ENCODE measurements at regions not wholly inside any gene's neighbourhood (a gene's known extent, or its start where the extent isn't known, plus 50 kb on each side); places are given as distances from the start of the nearest gene placed in this dataset.
A peak's percentile ranks its signal among the peaks of the same experiment; 100 is the strongest.
"Not testable (repeated sequence)": the region's sequence is repeated elsewhere in the genome, so short reads cannot be mapped to it uniquely, and the experiment has no call there.

DNA sequence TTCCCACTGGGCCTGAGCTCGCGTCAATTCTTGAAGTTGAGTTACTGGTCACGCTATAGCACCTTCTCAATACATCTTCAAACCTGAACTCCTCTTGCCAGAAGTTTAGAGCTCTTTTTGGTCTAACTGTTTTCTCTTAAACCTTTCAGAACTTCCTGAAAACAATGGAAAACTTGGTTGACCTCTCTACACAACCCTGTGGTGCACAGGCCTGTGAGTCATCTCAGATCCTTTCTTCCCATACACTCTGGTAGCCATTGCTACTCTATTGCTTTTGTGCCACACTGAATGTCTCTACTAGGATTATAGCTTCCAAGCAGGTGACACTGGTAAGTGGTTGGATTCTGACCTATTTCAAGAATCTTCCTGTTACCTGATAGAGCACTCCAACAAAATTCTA lies 321.5 kb upstream of the FSIP2 start:
- H3K79me2 ChIP-seq (ENCODE audit: control insufficient read depth, insufficient read depth, low read length): no peaks in the 10 kb centered on the region
- no peak overlapping the region for H3K9ac ChIP-seq (ENCODE audit: insufficient read depth, low read length)
- no peak overlapping the region for H3K27ac ChIP-seq (ENCODE audit: insufficient read depth, low read length)
- no peaks in the 10 kb centered on the region for H4K20me1 ChIP-seq (ENCODE audit: control insufficient read depth, extremely low read depth, insufficient read depth, low read length)
- no peak for TF ChIP-seq EZH2 (IDR thresholded peaks at IDR 0.05; ENCODE audit: low read length, missing control alignments)
- TF ChIP-seq, protein P1, sequence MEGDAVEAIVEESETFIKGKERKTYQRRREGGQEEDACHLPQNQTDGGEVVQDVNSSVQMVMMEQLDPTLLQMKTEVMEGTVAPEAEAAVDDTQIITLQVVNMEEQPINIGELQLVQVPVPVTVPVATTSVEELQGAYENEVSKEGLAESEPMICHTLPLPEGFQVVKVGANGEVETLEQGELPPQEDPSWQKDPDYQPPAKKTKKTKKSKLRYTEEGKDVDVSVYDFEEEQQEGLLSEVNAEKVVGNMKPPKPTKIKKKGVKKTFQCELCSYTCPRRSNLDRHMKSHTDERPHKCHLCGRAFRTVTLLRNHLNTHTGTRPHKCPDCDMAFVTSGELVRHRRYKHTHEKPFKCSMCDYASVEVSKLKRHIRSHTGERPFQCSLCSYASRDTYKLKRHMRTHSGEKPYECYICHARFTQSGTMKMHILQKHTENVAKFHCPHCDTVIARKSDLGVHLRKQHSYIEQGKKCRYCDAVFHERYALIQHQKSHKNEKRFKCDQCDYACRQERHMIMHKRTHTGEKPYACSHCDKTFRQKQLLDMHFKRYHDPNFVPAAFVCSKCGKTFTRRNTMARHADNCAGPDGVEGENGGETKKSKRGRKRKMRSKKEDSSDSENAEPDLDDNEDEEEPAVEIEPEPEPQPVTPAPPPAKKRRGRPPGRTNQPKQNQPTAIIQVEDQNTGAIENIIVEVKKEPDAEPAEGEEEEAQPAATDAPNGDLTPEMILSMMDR (conservative IDR thresholded peaks at IDR 0.05 in 1 of 2, IDR thresholded peaks at IDR 0.05 in 1 of 2; ENCODE audit: low read depth in 1 of 2, low read length in 2 of 2): no peak
- no peak overlapping the region for H2AFZ ChIP-seq (ENCODE audit: low read length)
- H3K27me3 ChIP-seq (ENCODE audit: control insufficient read depth, insufficient read depth, low read length): no peaks in the 10 kb centered on the region
- no peak overlapping the region for H3K4me2 ChIP-seq (ENCODE audit: extremely low read depth, insufficient read depth, low read length)
- peak in 1 of 2 donors; percentile 48 for DNase-seq (ENCODE audit: low read depth in 2 of 2)
- H3K9me3 ChIP-seq (ENCODE audit: control insufficient read depth, insufficient read depth, low read depth, low read length): no peaks in the 10 kb centered on the region
- H3K4me3 ChIP-seq (replicated peaks in 1 of 4; ENCODE audit: control extremely low read depth in 1 of 4, insufficient read depth in 1 of 4, low read depth in 3 of 4, low read length in 4 of 4): no peak overlapping the region
- no peaks in the 10 kb centered on the region for H3K4me1 ChIP-seq (ENCODE audit: control insufficient read depth, extremely low read depth, insufficient read depth, low read length)
- no peaks in the 10 kb centered on the region for H3K36me3 ChIP-seq (ENCODE audit: control insufficient read depth, insufficient read depth, low read length)

DNA sequence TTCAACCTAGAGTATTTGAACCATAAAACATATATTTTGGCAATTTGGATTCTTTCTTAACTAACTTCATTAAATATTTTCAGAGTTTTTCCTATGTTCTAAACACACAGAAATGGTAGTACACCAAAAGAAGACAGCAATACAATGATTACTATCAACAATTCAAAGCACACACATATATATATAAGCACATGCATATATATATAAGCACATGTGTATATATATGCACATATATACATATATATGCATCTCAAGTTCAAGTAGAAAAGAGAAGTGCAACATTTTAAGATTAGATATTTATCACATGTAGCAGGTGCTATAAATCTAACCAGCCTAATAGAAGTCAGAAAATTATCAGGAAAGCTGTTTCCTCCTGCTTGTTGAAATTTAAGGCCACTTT lies 320.9 kb upstream of the FSIP2 start:
- no peaks in the 10 kb centered on the region for H3K79me2 ChIP-seq (ENCODE audit: control insufficient read depth, insufficient read depth, low read length)
- no peak overlapping the region for H3K9ac ChIP-seq (ENCODE audit: insufficient read depth, low read length)
- H3K27me3 ChIP-seq (ENCODE audit: control insufficient read depth, insufficient read depth, low read length): no peaks in the 10 kb centered on the region
- no peak overlapping the region for H2AFZ ChIP-seq (ENCODE audit: low read length)
- no peak overlapping the region for H3K4me3 ChIP-seq (replicated peaks in 1 of 4; ENCODE audit: control extremely low read depth in 1 of 4, insufficient read depth in 1 of 4, low read depth in 3 of 4, low read length in 4 of 4)
- H4K20me1 ChIP-seq (ENCODE audit: control insufficient read depth, extremely low read depth, insufficient read depth, low read length): no peaks in the 10 kb centered on the region
- H3K4me1 ChIP-seq (ENCODE audit: control insufficient read depth, extremely low read depth, insufficient read depth, low read length): no peaks in the 10 kb centered on the region
- H3K9me3 ChIP-seq (ENCODE audit: control insufficient read depth, insufficient read depth, low read depth, low read length): no peaks in the 10 kb centered on the region
- DNase-seq (ENCODE audit: low read depth in 2 of 2): no peak
- no peak overlapping the region for H3K4me2 ChIP-seq (ENCODE audit: extremely low read depth, insufficient read depth, low read length)
- no peak overlapping the region for H3K27ac ChIP-seq (ENCODE audit: insufficient read depth, low read length)
- no peak for TF ChIP-seq EZH2 (IDR thresholded peaks at IDR 0.05; ENCODE audit: low read length, missing control alignments)
- TF ChIP-seq, protein P1 (conservative IDR thresholded peaks at IDR 0.05 in 1 of 2, IDR thresholded peaks at IDR 0.05 in 1 of 2; ENCODE audit: low read depth in 1 of 2, low read length in 2 of 2): no peak
- H3K36me3 ChIP-seq (ENCODE audit: control insufficient read depth, insufficient read depth, low read length): no peaks in the 10 kb centered on the region

DNA sequence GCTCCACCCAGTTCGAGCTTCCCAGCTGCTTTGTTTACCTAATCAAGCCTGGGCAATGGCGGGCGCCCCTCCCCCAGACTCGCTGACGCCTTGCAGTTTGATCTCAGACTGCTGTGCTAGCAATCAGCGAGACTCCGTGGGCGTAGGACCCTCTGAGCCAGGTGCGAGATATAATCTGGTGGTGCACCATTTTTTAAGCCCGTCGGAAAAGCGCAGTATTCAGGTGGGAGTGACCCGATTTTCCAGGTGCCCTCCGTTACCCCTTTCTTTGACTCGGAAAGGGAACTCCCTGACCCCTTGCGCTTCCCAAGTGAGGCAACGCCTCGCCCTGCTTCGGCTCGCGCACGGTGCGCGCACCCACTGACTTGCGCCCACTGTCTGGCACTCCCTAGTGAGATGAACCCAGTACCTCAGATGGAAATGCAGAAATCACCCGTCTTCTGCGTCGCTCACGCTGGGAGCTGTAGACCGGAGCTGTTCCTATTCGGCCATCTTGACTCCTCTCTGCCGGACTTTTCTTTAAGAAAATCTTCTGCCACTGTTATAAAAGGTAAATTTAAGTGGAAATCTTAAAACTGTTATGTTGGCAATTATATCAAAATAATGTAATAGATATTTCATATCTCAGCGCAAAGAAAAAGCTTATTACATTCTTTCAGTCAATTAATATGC lies 313.5 kb upstream of the FSIP2 start:
- not testable (repeated sequence) for H3K9me3 ChIP-seq (ENCODE audit: control insufficient read depth, insufficient read depth, low read depth, low read length); H3K36me3 ChIP-seq (ENCODE audit: control insufficient read depth, insufficient read depth, low read length); H3K27ac ChIP-seq (ENCODE audit: insufficient read depth, low read length); H3K27me3 ChIP-seq (ENCODE audit: control insufficient read depth, insufficient read depth, low read length); H3K9ac ChIP-seq (ENCODE audit: insufficient read depth, low read length); H4K20me1 ChIP-seq (ENCODE audit: control insufficient read depth, extremely low read depth, insufficient read depth, low read length); DNase-seq (ENCODE audit: low read depth in 2 of 2); H3K4me2 ChIP-seq (ENCODE audit: extremely low read depth, insufficient read depth, low read length); H3K4me1 ChIP-seq (ENCODE audit: control insufficient read depth, extremely low read depth, insufficient read depth, low read length); H3K79me2 ChIP-seq (ENCODE audit: control insufficient read depth, insufficient read depth, low read length); H2AFZ ChIP-seq (ENCODE audit: low read length)
- H3K4me3 ChIP-seq (replicated peaks in 1 of 4; ENCODE audit: control extremely low read depth in 1 of 4, insufficient read depth in 1 of 4, low read depth in 3 of 4, low read length in 4 of 4): peak overlapping the region in 1 of 4 experiments; percentile 29
